RKO (cell line): ENCODE measurements at regions not wholly inside any gene's neighbourhood (a gene's known extent, or its start where the extent isn't known, plus 50 kb on each side); places are given as distances from the start of the nearest gene placed in this dataset.
A peak's percentile ranks its signal among the peaks of the same experiment; 100 is the strongest.

Source experiments
- DNase-seq: peaks from one replicate; pipeline ENCODE4 v3.0.0-alpha.2; 2016; ENCODE audit warnings: low spot score

DNA sequence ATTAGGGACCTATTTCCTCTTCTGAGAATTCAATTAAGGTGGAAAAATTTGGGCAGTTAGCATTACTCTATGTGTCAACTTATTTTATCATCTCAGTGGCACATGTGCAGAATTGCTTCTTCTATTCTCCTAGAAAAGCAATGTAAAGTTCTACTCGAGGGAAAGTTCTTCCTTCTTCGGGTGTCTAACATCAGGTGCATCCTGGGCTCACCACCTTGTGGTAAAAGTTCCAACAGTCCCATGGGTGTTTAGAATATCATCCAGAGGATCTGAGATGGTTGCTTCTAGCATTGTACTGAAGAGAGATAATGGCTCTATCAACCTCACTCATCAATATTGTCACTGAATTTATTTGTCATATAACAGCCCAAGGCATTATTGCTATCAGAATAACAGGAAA lies 969.7 kb downstream of the PDHA2 start:
- DNase-seq: no peak

DNA sequence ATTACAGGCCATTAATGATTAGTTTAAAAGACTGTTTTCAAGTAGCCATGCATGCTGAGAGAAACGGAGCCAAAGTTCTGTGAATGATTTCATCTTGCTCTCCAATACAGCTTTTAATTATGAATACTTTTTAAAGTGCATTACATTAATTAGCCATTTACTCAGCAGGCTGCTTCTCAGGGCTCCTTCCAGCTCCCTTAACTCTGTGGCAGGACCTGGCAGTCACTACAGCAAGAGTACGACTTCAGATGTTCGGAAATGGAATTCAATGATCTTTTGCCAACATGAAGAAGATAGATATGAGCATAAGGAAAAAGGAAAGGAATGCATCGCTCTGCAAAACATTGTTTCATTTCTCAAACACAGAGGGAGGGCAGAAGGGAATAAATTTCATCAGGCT lies 987.2 kb downstream of the PDHA2 start:
- DNase-seq: no peak

DNA sequence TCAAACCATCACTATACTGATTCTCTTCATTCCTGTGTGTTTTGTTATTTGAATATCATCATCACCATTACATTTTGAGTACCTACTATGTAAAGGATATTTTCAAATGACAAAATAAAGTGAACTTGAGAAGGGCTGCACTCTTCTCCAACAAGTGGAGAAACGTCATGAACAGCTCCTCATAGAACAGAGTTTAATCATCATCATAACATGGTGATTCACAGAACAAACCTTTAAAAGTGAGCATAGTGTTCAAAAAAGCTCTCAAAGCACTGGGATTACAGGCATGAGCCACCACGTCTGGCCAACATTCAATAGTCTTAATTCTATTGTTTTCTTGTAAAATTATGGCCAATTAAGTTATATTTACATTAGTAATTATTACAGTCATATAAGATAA lies 993.9 kb downstream of the PDHA2 start:
- peak; percentile 22 for DNase-seq

GRCh38 chr4:96835991-96836390 lies 996.1 kb downstream of the PDHA2 start:
- DNase-seq: no peak

- DNase-seq: no peak
Measured at GRCh38 chr4:96839441-96839840, 999.5 kb downstream of the PDHA2 start.

- DNase-seq: no peak
Measured at GRCh38 chr4:96841801-96842200, 1001.9 kb downstream of the PDHA2 start.

GRCh38 chr4:96844858-96845490 lies 1005.1 kb downstream of the PDHA2 start:
- no peak for DNase-seq

DNA sequence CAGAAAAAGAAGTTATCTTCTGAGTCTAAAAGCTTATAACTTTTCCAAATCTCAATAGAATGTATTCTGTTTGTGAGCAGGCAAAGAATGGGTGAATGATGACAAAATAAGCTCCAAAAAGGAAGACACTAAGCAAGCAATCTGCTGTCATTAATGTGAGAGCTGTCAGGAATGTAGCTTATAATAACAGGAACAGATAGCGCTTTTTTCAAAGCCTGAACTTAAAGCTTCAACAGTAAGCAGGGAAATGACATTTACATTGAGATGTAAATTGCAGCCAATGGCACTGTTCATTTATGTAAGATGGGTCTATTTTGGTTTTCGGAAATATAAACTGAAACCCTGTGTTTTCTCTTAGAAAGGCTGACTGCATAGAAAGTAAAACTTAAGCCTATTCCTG lies 1005.9 kb downstream of the PDHA2 start:
- no peak for DNase-seq

GRCh38 chr4:96874657-96875056 lies 1034.8 kb downstream of the PDHA2 start:
- no peak for DNase-seq

GRCh38 chr4:96879527-96879926 lies 1039.6 kb downstream of the PDHA2 start:
- DNase-seq: no peak

GRCh38 chr4:96887857-96888256 lies 1048.0 kb downstream of the PDHA2 start:
- no peak for DNase-seq

DNA sequence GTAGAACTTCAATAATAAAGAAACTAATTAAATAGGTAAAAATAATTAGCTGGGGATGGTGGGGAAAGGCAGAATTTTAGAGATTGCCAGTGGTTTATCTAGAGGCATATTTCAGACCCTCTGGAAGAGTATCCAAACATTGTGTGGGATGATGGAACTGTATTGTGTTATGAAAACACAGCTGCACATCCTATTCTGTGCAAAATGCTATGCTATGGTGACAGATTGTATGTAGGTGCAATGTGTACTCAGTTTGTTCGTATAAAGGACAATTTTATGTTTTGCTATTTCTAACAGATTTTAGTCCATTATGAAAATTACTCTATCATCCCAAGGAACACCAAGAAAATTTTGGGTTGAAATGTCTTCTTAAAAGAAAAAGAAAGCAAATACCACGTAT lies 1054.7 kb downstream of the PDHA2 start:
- DNase-seq: no peak

DNA sequence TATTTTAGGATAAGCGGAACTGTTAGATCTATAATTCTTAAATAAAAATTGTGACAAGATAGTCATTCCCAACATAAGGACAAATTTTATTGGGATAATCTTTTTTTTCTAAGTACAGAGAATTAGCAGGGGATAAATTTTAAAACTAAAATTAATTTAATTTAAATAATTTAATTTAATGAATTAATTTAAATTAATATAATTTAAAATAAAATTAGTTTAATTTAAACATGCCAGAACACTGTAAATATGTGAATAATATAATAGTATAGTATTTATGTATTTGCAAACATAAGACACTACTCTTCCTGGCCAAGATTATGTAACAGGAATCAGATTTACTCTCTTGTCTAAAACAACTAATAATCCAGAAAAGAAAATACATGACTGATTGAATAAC lies 1055.9 kb downstream of the PDHA2 start:
- DNase-seq: no peak

GRCh38 chr4:96912716-96913115 lies 1072.8 kb downstream of the PDHA2 start:
- DNase-seq: no peak

GRCh38 chr4:96913441-96914080 lies 1073.7 kb downstream of the PDHA2 start:
- peak; percentile 1 for DNase-seq

GRCh38 chr4:96916711-96917110 lies 1076.8 kb downstream of the PDHA2 start:
- DNase-seq: no peak

DNA sequence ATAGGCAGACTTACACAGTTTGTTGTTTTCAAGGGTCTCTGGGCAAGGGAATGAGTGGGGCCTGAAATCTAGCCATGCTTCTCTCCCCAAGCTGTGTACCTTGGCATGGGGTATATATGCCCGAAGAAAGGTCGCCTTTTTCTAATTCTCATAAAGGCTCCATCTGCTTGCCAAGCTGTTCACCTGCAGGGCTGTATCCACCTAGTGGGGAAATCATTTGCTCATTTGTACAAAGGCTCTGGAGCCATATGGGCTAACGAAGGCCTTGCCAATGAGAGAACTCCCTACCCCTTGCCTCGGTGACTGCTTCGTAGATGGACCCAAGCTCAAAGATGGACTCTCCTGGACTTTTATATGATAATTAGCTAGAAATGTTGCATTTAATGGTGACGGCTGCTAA lies 1097.0 kb downstream of the PDHA2 start:
- no peak for DNase-seq

GRCh38 chr4:96946552-96946951 lies 1106.7 kb downstream of the PDHA2 start:
- no peak for DNase-seq

GRCh38 chr4:96952610-96953009 lies 1112.7 kb downstream of the PDHA2 start:
- DNase-seq: no peak

- DNase-seq: no peak
Measured at GRCh38 chr4:96955226-96955625, 1115.3 kb downstream of the PDHA2 start.

DNA sequence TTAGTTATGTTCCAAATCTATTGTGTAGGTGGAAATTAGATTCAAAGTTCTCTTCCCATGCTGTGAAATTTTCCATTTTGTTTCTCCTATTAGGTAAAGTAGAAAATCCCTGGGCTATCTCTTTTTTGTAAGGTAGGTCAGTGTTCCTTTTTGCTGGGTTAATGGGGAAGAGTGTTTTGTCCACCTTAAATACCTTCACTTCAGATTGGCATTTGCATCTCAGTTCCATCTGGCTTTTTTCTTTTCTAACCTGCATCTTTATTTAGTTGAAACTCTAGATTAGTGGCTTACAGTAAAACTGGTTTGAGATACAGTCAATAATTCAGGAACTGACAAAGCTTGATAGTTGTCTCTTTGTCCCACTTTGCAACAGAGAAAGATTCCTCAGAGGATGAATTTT lies 1115.8 kb downstream of the PDHA2 start:
- no peak for DNase-seq

DNA sequence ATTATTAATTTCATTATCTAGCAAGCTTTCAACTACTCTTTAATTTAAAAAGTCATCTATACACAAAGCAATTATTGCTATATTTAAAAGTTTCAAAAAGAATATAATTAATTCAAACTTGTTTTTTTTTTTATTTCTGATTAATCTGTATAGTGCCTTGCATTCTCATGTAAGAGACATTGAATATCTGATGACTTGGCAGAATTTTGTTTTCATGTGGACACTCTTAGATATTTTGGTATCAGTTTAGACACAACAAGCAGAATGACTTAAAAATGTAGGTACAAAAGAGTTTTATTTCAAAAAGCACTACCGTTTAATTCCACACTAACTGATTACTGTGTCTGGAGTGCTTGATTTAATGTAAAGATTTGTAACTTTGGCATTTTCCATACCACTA lies 1129.6 kb downstream of the PDHA2 start:
- no peak for DNase-seq

DNA sequence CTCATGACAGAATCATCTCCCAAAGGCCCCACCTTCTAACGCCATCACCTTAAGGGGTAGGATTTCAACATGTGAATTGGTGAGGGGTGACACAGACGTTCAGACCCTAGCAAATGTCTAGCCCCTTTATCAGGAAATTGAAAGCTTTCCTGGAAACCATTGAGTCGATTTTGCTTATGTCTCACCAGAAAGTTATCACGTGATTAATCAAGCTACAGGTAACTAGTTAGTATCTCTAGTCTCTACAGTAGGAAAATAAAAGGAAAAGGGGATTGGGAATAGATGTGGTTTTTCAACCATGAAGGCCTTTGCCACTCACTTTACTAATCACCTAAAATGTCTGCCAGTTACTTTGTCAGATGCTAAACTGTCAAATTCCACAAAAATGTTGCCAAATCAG lies 1133.0 kb downstream of the PDHA2 start:
- no peak for DNase-seq

- no peak for DNase-seq
Measured at GRCh38 chr4:96974295-96974694, 1134.4 kb downstream of the PDHA2 start.
